ENCODE measurements at regions not wholly inside any gene's neighbourhood (a gene's known extent, or its start where the extent isn't known, plus 50 kb on each side); places are given as distances from the start of the nearest gene placed in this dataset.
"Not testable (repeated sequence)": the region's sequence is repeated elsewhere in the genome, so short reads cannot be mapped to it uniquely, and the experiment has no call there.

GRCh38 chr6:48985025-48985424 lies 478.0 kb downstream of the MMUT start:
- in situ Hi-C loops (cut with MboI; ENCODE audit: low sequenced_read_pairs, unreplicated experiment), result no loop called here
- no peak for TF ChIP-seq CTCF (IDR thresholded peaks at IDR 0.05; ENCODE audit: borderline replicate concordance, control extremely low read depth, extremely low read depth, insufficient read depth, missing control alignments)

GRCh38 chr6:48983968-48984367 lies 479.1 kb downstream of the MMUT start:
- in situ Hi-C loops (cut with MboI; ENCODE audit: low sequenced_read_pairs, unreplicated experiment); DNase-seq (ENCODE audit: low spot score): not testable (repeated sequence)

More at GRCh38 chr6:48985025-48985424, 478.0 kb downstream of the MMUT start:
- DNase-seq (ENCODE audit: low spot score), result no peak

- DNase-seq (ENCODE audit: low spot score), result no peak
- in situ Hi-C loops (cut with MboI; ENCODE audit: low sequenced_read_pairs, unreplicated experiment), result no loop called here
- TF ChIP-seq CTCF (IDR thresholded peaks at IDR 0.05; ENCODE audit: borderline replicate concordance, control extremely low read depth, extremely low read depth, insufficient read depth, missing control alignments), result no peak
These were observed 479.7 kb downstream of the MMUT start for GRCh38 chr6:48983377-48983776.

- DNase-seq (ENCODE audit: low spot score), result no peak
- in situ Hi-C loops (cut with MboI; ENCODE audit: low sequenced_read_pairs, unreplicated experiment), result no loop called here
- no peak for TF ChIP-seq CTCF (IDR thresholded peaks at IDR 0.05; ENCODE audit: borderline replicate concordance, control extremely low read depth, extremely low read depth, insufficient read depth, missing control alignments)
These were observed 483.2 kb downstream of the MMUT start for GRCh38 chr6:48979806-48980205.

GRCh38 chr6:48979085-48979484 lies 484.0 kb downstream of the MMUT start:
- DNase-seq (ENCODE audit: low spot score), result no peak
- in situ Hi-C loops (cut with MboI; ENCODE audit: low sequenced_read_pairs, unreplicated experiment), result no loop called here
- TF ChIP-seq CTCF (IDR thresholded peaks at IDR 0.05; ENCODE audit: borderline replicate concordance, control extremely low read depth, extremely low read depth, insufficient read depth, missing control alignments), result no peak

- no peak for TF ChIP-seq CTCF (IDR thresholded peaks at IDR 0.05; ENCODE audit: borderline replicate concordance, control extremely low read depth, extremely low read depth, insufficient read depth, missing control alignments)
- in situ Hi-C loops (cut with MboI; ENCODE audit: low sequenced_read_pairs, unreplicated experiment), result no loop called here
- DNase-seq (ENCODE audit: low spot score), result no peak
These were observed 485.0 kb downstream of the MMUT start for GRCh38 chr6:48978016-48978415.

GRCh38 chr6:48977573-48977972 lies 485.5 kb downstream of the MMUT start:
- in situ Hi-C loops (cut with MboI; ENCODE audit: low sequenced_read_pairs, unreplicated experiment), result no loop called here
- TF ChIP-seq CTCF (IDR thresholded peaks at IDR 0.05; ENCODE audit: borderline replicate concordance, control extremely low read depth, extremely low read depth, insufficient read depth, missing control alignments), result no peak
- no peak for DNase-seq (ENCODE audit: low spot score)

Measured in GM13976 (cell line).